PC-3 (cell line): ENCODE measurements at regions not wholly inside any gene's neighbourhood (a gene's known extent, or its start where the extent isn't known, plus 50 kb on each side); places are given as distances from the start of the nearest gene placed in this dataset.
A peak's percentile ranks its signal among the peaks of the same experiment; 100 is the strongest.

Experiments
- ATAC-seq: fragments of 200-7000 bp; cut with Tn5 transposase; 2 replicates; pipeline ENCODE4 v1.9.1; 2020; ENCODE audit warnings: mild to moderate bottlenecking, moderate library complexity
- BruUV-seq: library from RNA; stranded (reverse); fragments of 400-500 nt; replicated peaks from 2 replicates; lab custom pipeline; 2021; lab: Mats Ljungman, UMichigan
- CTCF ChIA-PET: fragments of 300-600 bp; sonication (Branson Sonifier 250); formaldehyde crosslinking; loops from one replicate; lab custom pipeline; 2022; ENCODE audit warnings: antibody characterized with exemption; lab: Charles Lee
- POLR2A ChIA-PET: fragments of 300-600 bp; sonication (Branson Sonifier 250); formaldehyde crosslinking; loops from one replicate; lab custom pipeline; 2022; ENCODE audit warnings: antibody characterized with exemption; ENCODE audit not compliant: unreplicated experiment; lab: Charles Lee
- DNase-seq: peaks from one replicate; pipeline ENCODE4 v3.0.0-alpha.2; 2015
- H2AFZ ChIP-seq: fragments of 300-600 bp; sonication (generic); 2 replicates; pipeline ENCODE4 v1.6.0; 2016; ENCODE audit warnings: antibody characterized with exemption, low read length
- H3F3A ChIP-seq: fragments of 300-600 bp; sonication (generic); one replicate; pipeline ENCODE4 v1.6.0; 2017; ENCODE audit warnings: antibody characterized with exemption, low read length, control low read depth, mild to moderate bottlenecking; ENCODE audit not compliant: unreplicated experiment
- H3K27ac ChIP-seq: fragments of 300-600 bp; sonication (generic); 2 replicates; pipeline ENCODE4 v1.5.1; 2016; ENCODE audit warnings: mild to moderate bottlenecking, low read length
- H3K27me3 ChIP-seq: fragments of 300-600 bp; sonication (generic); 2 replicates; pipeline ENCODE4 v1.6.1; 2016; ENCODE audit warnings: low read length, mixed read lengths
- H3K36me3 ChIP-seq: fragments of 300-600 bp; sonication (generic); 2 replicates; pipeline ENCODE4 v1.6.1; 2016; ENCODE audit warnings: low read depth, mixed run types, low read length, mixed read lengths
- H3K4me1 ChIP-seq: fragments of 300-600 bp; sonication (generic); 2 replicates; pipeline ENCODE4 v1.5.1; 2016; ENCODE audit warnings: low read length; ENCODE audit not compliant: insufficient read depth
- H3K4me2 ChIP-seq: fragments of 300-600 bp; sonication (generic); 2 replicates; pipeline ENCODE4 v1.6.0; 2016; ENCODE audit warnings: low read length
- H3K4me3 ChIP-seq: fragments of 300-600 bp; sonication (generic); 2 replicates; pipeline ENCODE4 v1.5.1; 2016; ENCODE audit warnings: mild to moderate bottlenecking, low read length, mixed read lengths
- H3K79me2 ChIP-seq: fragments of 300-600 bp; sonication (generic); 2 replicates; pipeline ENCODE4 v1.6.1; 2017; ENCODE audit warnings: low read length, mixed read lengths
- H3K9ac ChIP-seq: fragments of 300-600 bp; sonication (generic); 2 replicates; pipeline ENCODE4 v1.6.0; 2016; ENCODE audit warnings: mild to moderate bottlenecking, low read length
- H3K9me2 ChIP-seq: fragments of 300-600 bp; sonication (generic); replicated peaks from 2 replicates; pipeline ENCODE4 v1.6.1; 2016; ENCODE audit warnings: mixed run types, low read length, mixed read lengths
- H3K9me3 ChIP-seq: fragments of 300-600 bp; sonication (generic); 2 replicates; pipeline ENCODE4 v1.6.1; 2016; ENCODE audit warnings: low read length, mixed read lengths
- H4K20me1 ChIP-seq: fragments of 300-600 bp; sonication (generic); 2 replicates; pipeline ENCODE4 v1.6.1; 2016; ENCODE audit warnings: low read length, mixed read lengths
- EZH2 ChIP-seq: fragments of 300-600 bp; sonication (generic); IDR thresholded peaks from one replicate; pipeline ENCODE4 v1.6.1; 2017; ENCODE audit warnings: antibody characterized with exemption, mild to moderate bottlenecking, low read length; ENCODE audit not compliant: unreplicated experiment
- EZH2phosphoT487 ChIP-seq: fragments of 300-600 bp; sonication (generic); IDR thresholded peaks from 2 replicates; pipeline ENCODE4 v1.6.1; 2018; ENCODE audit warnings: mild to moderate bottlenecking, antibody characterized with exemption, low read length, borderline replicate concordance
- intact Hi-C: fragments of 100-400 bp; cut with micrococcal nuclease; formaldehyde crosslinking; loops from 2 replicates; pipeline ENCODE4 v1.9.0; 2023
- TF ChIP-seq, protein P1 (sequence below): fragments of 300-600 bp; sonication (generic); conservative IDR thresholded peaks from 2 replicates; pipeline ENCODE4 v1.5.1; 2017; ENCODE audit warnings: antibody characterized with exemption, low read depth, mild to moderate bottlenecking, low read length

- H2AFZ ChIP-seq: no peak overlapping the region
- intact Hi-C loops: no loop called here
- H3K9ac ChIP-seq: no peak overlapping the region
- no peaks in the 10 kb centered on the region for H3K79me2 ChIP-seq
- H3K4me2 ChIP-seq: no peak overlapping the region
- ATAC-seq (no peak), DNase-seq (no peak)
- ChIA-PET CTCF (no interaction called here), POLR2A (interaction anchor here (0.6 kb wide), 1 partner anchor 15 kb away, joined by 3 read pairs; no protein-coding TSS in a partner anchor)
- H3F3A ChIP-seq: no peaks in the 10 kb centered on the region
- H3K4me3 ChIP-seq: no peak overlapping the region
- H3K36me3 ChIP-seq: no peaks in the 10 kb centered on the region
- no TSS peak for BruUV-seq
- no peaks in the 10 kb centered on the region for H3K9me2 ChIP-seq
- H4K20me1 ChIP-seq: no peaks in the 10 kb centered on the region
- no peaks in the 10 kb centered on the region for H3K9me3 ChIP-seq
- TF ChIP-seq EZH2phosphoT487 (no peak), EZH2 (no peak)
- TF ChIP-seq, protein P1, sequence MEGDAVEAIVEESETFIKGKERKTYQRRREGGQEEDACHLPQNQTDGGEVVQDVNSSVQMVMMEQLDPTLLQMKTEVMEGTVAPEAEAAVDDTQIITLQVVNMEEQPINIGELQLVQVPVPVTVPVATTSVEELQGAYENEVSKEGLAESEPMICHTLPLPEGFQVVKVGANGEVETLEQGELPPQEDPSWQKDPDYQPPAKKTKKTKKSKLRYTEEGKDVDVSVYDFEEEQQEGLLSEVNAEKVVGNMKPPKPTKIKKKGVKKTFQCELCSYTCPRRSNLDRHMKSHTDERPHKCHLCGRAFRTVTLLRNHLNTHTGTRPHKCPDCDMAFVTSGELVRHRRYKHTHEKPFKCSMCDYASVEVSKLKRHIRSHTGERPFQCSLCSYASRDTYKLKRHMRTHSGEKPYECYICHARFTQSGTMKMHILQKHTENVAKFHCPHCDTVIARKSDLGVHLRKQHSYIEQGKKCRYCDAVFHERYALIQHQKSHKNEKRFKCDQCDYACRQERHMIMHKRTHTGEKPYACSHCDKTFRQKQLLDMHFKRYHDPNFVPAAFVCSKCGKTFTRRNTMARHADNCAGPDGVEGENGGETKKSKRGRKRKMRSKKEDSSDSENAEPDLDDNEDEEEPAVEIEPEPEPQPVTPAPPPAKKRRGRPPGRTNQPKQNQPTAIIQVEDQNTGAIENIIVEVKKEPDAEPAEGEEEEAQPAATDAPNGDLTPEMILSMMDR: no peak
- no peak overlapping the region for H3K27ac ChIP-seq
- H3K4me1 ChIP-seq: peaks cover 6% of the 10 kb centered on the region; the same call in 1 of the 2 replicates
- H3K27me3 ChIP-seq: no peaks in the 10 kb centered on the region
Observed at GRCh38 chr11:88427719-88428118, 90.2 kb upstream of the CTSC start.

- H3K4me2 ChIP-seq: no peak overlapping the region
- BruUV-seq: no TSS peak
Observed at GRCh38 chr11:88424881-88425280, 87.3 kb upstream of the CTSC start.

GRCh38 chr11:88421530-88421929 lies 84.0 kb upstream of the CTSC start:
- POLR2A ChIA-PET: no interaction called here
- no peaks in the 10 kb centered on the region for H3K27me3 ChIP-seq
- peak overlapping the region; percentile 73 for H3K27ac ChIP-seq
- H4K20me1 ChIP-seq: no peaks in the 10 kb centered on the region
- no peaks in the 10 kb centered on the region for H3K9me2 ChIP-seq
- peaks cover 49% of the 10 kb centered on the region for H3K4me1 ChIP-seq
- DNase-seq (peak; percentile 73), ATAC-seq (peak; percentile 33; the same call in 1 of the 2 replicates)
- no peaks in the 10 kb centered on the region for H3K9me3 ChIP-seq
- TF ChIP-seq, protein P1: no peak
- no TSS peak for BruUV-seq
- CTCF ChIA-PET: no interaction called here
- no peaks in the 10 kb centered on the region for H3K79me2 ChIP-seq
- no peak overlapping the region for H3K4me3 ChIP-seq
- H3K9ac ChIP-seq: no peak overlapping the region
- peaks cover 11% of the 10 kb centered on the region for H3F3A ChIP-seq
- H2AFZ ChIP-seq: no peak overlapping the region
- no peaks in the 10 kb centered on the region for H3K36me3 ChIP-seq
- H3K4me2 ChIP-seq: peak overlapping the region; percentile 38
- intact Hi-C loops: no loop called here

More at GRCh38 chr11:88424881-88425280, 87.3 kb upstream of the CTSC start:
- ATAC-seq: no peak
- intact Hi-C loops: no loop called here
- ChIA-PET CTCF (no interaction called here), POLR2A (no interaction called here)
- Histone ChIP-seq H3K9ac (no peak overlapping the region), H3K4me3 (no peak overlapping the region), H3F3A (no peaks in the 10 kb centered on the region), H3K27ac (no peak overlapping the region), H3K9me3 (no peaks in the 10 kb centered on the region), H3K79me2 (no peaks in the 10 kb centered on the region), H4K20me1 (no peaks in the 10 kb centered on the region), H3K9me2 (no peaks in the 10 kb centered on the region), H3K27me3 (no peaks in the 10 kb centered on the region), H2AFZ (no peak overlapping the region), H3K36me3 (no peaks in the 10 kb centered on the region), H3K4me1 (peaks cover 26% of the 10 kb centered on the region)
- DNase-seq: no peak
- TF ChIP-seq EZH2phosphoT487: no peak
- no peak for TF ChIP-seq EZH2
- TF ChIP-seq, protein P1: no peak
